Naive B cell (primary cell): ENCODE measurements at regions not wholly inside any gene's neighbourhood (a gene's known extent, or its start where the extent isn't known, plus 50 kb on each side); places are given as distances from the start of the nearest gene placed in this dataset.

Experiments used
- ATAC-seq, 2 donors: fragments of 150-1000 bp; cut with Tn5 transposase; 2 replicates each; pipeline ENCODE4 v1.10.0; 2021; ENCODE audit warnings: low read depth in 2 of 2, mild to moderate bottlenecking in 2 of 2, moderate library complexity in 2 of 2
- DNase-seq: peaks from one replicate; pipeline ENCODE4 v3.0.0; 2022
- H3K27ac Mint-ChIP-seq, 6 donors: one replicate each; pipeline ENCODE4 v1.8.0; 2020 to 2022; ENCODE audit warnings: mild to moderate bottlenecking in 6 of 6, mixed read lengths in 6 of 6, moderate library complexity in 5 of 6, inconsistent platforms in 2 of 6
- H3K27me3 Mint-ChIP-seq, 3 donors: one replicate each; pipeline ENCODE4 v1.8.0; 2021 to 2022; ENCODE audit warnings: mixed read lengths in 3 of 3, mild to moderate bottlenecking in 1 of 3
- H3K36me3 Mint-ChIP-seq, 2 donors: one replicate each; pipeline ENCODE4 v1.8.0; 2020 to 2022; ENCODE audit warnings: mixed read lengths in 2 of 2, inconsistent platforms in 1 of 2, mild to moderate bottlenecking in 1 of 2
- H3K4me1 Mint-ChIP-seq, 3 donors: one replicate each; pipeline ENCODE4 v1.8.0; 2020 to 2022; ENCODE audit warnings: mixed read lengths in 3 of 3, inconsistent platforms in 1 of 3, mild to moderate bottlenecking in 1 of 3, moderate library complexity in 1 of 3
- H3K4me3 Mint-ChIP-seq, 8 donors: one replicate each; pipeline ENCODE4 v1.8.0; 2020 to 2022; ENCODE audit warnings: mild to moderate bottlenecking in 8 of 8, mixed read lengths in 8 of 8, moderate library complexity in 8 of 8, inconsistent platforms in 2 of 8
- H3K9me3 Mint-ChIP-seq, 7 donors: one replicate each; pipeline ENCODE4 v1.8.0; 2020 to 2022; ENCODE audit warnings: mixed read lengths in 7 of 7, mild to moderate bottlenecking in 5 of 7, inconsistent platforms in 2 of 7, moderate library complexity in 1 of 7

GRCh38 chr22:19574247-19574646, 50.0 kb upstream of the CLDN5 start:
- H3K9me3 Mint-ChIP-seq = peaks cover 0 to 3% (median 0%) of the 10 kb centered on the region in 7 donors
- no peak for ATAC-seq
- no peaks in the 10 kb centered on the region for H3K36me3 Mint-ChIP-seq
- peaks cover 0 to 4% (median 0%) of the 10 kb centered on the region in 3 donors for H3K4me1 Mint-ChIP-seq
- no peak overlapping the region for H3K27ac Mint-ChIP-seq
- peaks cover 17 to 45% (median 30%) of the 10 kb centered on the region in 3 donors for H3K27me3 Mint-ChIP-seq
- H3K4me3 Mint-ChIP-seq = no peak overlapping the region
- DNase-seq = no peak

- Mint-ChIP-seq H3K4me3 (no peak overlapping the region), H3K4me1 (peaks cover 4 to 14% (median 7%) of the 10 kb centered on the region in 3 donors), H3K27ac (no peak overlapping the region), H3K9me3 (peaks cover 0 to 3% (median 0%) of the 10 kb centered on the region in 7 donors), H3K36me3 (no peaks in the 10 kb centered on the region), H3K27me3 (peaks cover 17 to 58% (median 37%) of the 10 kb centered on the region in 3 donors)
- ATAC-seq (no peak), DNase-seq (no peak)
Measured at GRCh38 chr22:19576460-19577421, 52.5 kb upstream of the CLDN5 start.

GRCh38 chr22:19577422-19577966, 53.3 kb upstream of the CLDN5 start:
- peaks cover 0 to 3% (median 0%) of the 10 kb centered on the region in 7 donors for H3K9me3 Mint-ChIP-seq
- no peak for ATAC-seq
- no peak overlapping the region for H3K4me3 Mint-ChIP-seq
- H3K27ac Mint-ChIP-seq = no peak overlapping the region
- DNase-seq = no peak
- H3K36me3 Mint-ChIP-seq = no peaks in the 10 kb centered on the region
- H3K4me1 Mint-ChIP-seq = peaks cover 4 to 14% (median 7%) of the 10 kb centered on the region in 3 donors
- peaks cover 17 to 59% (median 37%) of the 10 kb centered on the region in 3 donors for H3K27me3 Mint-ChIP-seq

- no peak for ATAC-seq
Measured at GRCh38 chr22:19578180-19579004, 54.2 kb upstream of the CLDN5 start.

DNA sequence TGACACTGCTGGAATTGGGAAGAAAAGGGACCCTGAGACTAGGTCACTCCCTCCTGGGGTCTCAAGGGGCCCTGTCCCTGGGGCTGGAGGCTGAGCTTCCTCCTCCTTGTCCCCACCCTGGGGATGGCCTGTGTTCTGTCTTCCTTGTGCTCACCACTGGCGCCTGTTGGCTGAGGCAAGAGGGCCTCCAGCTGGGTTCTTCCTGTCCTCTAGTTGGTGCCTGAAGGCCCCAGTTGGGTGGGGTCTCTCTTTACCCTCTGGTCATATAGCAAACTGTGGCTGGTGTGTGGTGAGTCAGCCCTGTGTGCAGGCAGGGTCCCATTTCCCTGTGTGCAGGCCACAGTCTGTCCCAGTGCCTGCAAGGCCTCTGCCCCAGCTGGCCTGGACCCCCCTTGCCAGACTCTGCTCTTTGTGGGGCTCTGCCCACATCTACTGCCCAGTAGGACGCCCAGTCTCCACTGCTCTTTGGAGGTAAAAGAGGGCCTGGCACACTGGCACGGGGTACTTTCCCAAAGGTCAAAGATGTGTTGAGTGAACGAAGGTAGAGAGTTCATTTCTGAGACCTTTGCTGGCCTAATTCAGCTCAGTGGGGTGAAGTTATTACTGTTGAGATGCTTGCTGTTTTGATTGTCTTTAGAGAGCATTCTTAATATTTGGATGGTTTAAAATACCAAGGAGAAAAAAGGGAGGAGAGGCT, 55.1 kb upstream of the CLDN5 start:
- H3K4me3 Mint-ChIP-seq = no peak overlapping the region
- DNase-seq (no peak), ATAC-seq (no peak)
- H3K4me1 Mint-ChIP-seq = peaks cover 4 to 14% (median 7%) of the 10 kb centered on the region in 3 donors
- H3K27ac Mint-ChIP-seq = no peak overlapping the region
- no peaks in the 10 kb centered on the region for H3K36me3 Mint-ChIP-seq
- H3K27me3 Mint-ChIP-seq = peaks cover 13 to 50% (median 28%) of the 10 kb centered on the region in 3 donors
- H3K9me3 Mint-ChIP-seq = no peaks in the 10 kb centered on the region

More at GRCh38 chr22:19578180-19579004, 54.2 kb upstream of the CLDN5 start:
- peaks cover 4 to 14% (median 7%) of the 10 kb centered on the region in 3 donors for H3K4me1 Mint-ChIP-seq
- H3K27ac Mint-ChIP-seq = no peak overlapping the region
- no peaks in the 10 kb centered on the region for H3K36me3 Mint-ChIP-seq
- H3K27me3 Mint-ChIP-seq = peaks cover 17 to 58% (median 36%) of the 10 kb centered on the region in 3 donors
- DNase-seq = no peak
- H3K4me3 Mint-ChIP-seq = no peak overlapping the region
- H3K9me3 Mint-ChIP-seq = peaks cover 0 to 3% (median 0%) of the 10 kb centered on the region in 7 donors

DNA sequence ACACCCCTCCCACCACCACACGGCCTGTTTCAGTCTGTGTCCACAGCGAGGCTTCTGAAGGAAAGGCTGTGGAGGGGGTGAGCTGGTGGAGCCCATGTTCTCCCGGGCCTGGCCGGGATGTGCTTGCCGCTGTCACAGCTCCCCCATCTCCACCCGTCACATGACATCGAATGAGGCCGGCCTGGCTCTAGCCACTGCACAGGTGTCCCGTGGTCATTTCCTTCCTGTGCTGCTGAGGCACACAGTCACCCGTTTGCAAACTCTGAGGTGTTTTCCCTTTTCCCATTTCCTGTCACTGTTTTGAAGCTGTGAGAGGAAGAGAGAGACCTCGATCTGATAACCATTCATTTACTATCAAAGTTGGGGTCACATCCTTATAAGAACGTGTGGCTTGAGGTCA, 55.7 kb upstream of the CLDN5 start:
- H3K36me3 Mint-ChIP-seq = no peaks in the 10 kb centered on the region
- no peaks in the 10 kb centered on the region for H3K9me3 Mint-ChIP-seq
- peaks cover 4 to 14% (median 7%) of the 10 kb centered on the region in 3 donors for H3K4me1 Mint-ChIP-seq
- DNase-seq = no peak
- no peak overlapping the region for H3K27ac Mint-ChIP-seq
- no peak for ATAC-seq
- H3K4me3 Mint-ChIP-seq = peak overlapping the region in 1 of 8 donors; percentile 37
- peaks cover 8 to 48% (median 25%) of the 10 kb centered on the region in 3 donors for H3K27me3 Mint-ChIP-seq

DNA sequence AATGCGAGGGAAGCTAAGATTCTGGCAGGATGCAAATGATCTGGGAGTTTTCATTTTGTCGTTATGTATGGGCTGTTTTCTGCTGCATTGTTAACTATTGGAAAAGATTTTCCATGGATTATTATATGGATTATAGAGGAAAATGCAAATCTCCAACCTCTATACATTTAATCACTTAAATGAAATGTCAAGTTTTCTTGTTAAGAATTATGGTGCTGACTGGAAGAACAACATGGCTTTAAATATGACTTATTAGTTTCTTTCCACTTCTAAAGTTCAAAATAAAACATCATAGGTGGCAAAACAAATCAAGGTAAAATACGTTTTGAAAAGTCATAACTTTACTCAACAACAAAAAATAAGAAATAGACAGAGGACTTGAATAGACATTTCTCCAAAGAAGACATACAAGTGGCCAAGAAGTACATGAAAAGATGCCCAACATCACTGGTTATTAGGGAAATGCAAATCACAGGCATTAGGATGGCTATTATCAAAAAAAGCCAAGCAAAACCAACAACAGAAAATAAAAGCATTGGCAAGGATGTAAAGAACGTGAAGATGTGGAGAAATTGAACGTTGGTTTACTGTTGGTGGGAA, 56.2 kb upstream of the CLDN5 start:
- no peak overlapping the region for H3K27ac Mint-ChIP-seq
- H3K9me3 Mint-ChIP-seq = no peaks in the 10 kb centered on the region
- no peak for DNase-seq
- peaks cover 4 to 14% (median 7%) of the 10 kb centered on the region in 3 donors for H3K4me1 Mint-ChIP-seq
- no peak for ATAC-seq
- H3K27me3 Mint-ChIP-seq = peaks cover 11 to 47% (median 25%) of the 10 kb centered on the region in 3 donors
- no peak overlapping the region for H3K4me3 Mint-ChIP-seq
- H3K36me3 Mint-ChIP-seq = no peaks in the 10 kb centered on the region

GRCh38 chr22:19582033-19582693, 58.0 kb upstream of the CLDN5 start:
- Mint-ChIP-seq H3K36me3 (no peaks in the 10 kb centered on the region), H3K27ac (no peak overlapping the region), H3K9me3 (no peaks in the 10 kb centered on the region), H3K4me3 (no peak overlapping the region), H3K27me3 (peaks cover 8 to 35% (median 20%) of the 10 kb centered on the region in 3 donors), H3K4me1 (peaks cover 4 to 14% (median 7%) of the 10 kb centered on the region in 3 donors)
- no peak for ATAC-seq
- no peak for DNase-seq

DNA sequence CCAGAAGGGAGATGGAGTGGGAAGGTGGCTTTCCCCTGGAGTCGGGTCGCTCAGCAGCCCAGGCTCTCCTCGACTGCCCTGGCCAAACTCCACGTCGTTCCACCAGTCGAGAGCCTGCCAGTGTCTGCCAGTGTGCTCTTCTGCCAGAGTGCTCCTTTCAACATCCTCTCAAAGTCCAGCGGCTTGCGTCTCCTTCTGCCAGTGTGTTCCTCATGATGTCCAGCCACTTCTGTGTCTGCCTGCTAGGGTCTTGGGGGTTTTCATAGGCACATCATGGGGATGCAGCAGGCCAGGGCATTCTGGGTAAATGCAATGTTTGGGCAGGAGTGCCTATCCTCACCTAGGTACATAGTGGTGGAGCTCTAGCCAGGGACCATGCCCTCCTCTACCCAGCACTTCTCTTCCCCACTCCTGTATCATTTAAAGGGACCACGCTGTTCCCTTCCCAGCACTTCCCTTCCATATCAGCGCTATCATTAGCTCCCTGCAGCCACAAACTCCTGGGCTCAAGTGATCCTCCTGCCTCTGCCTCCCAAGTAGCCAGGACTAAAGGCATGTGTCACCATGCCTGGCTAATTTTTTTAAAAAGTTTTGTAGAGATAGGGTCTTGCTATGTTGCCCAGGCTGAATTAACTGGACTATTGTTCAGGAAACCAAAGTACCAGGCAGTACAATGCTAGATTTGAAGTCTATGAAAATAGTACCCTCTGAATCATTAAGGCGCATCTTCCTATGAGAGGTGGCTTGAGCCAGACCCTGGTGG, 62.9 kb upstream of the CLDN5 start:
- no peaks in the 10 kb centered on the region for H3K36me3 Mint-ChIP-seq
- H3K4me3 Mint-ChIP-seq = no peak overlapping the region
- DNase-seq = no peak
- ATAC-seq = no peak
- no peaks in the 10 kb centered on the region for H3K9me3 Mint-ChIP-seq
- peaks cover 3 to 23% (median 17%) of the 10 kb centered on the region in 3 donors for H3K27me3 Mint-ChIP-seq
- no peaks in the 10 kb centered on the region for H3K4me1 Mint-ChIP-seq
- peak overlapping the region in 1 of 6 donors; percentile 8 for H3K27ac Mint-ChIP-seq

DNA sequence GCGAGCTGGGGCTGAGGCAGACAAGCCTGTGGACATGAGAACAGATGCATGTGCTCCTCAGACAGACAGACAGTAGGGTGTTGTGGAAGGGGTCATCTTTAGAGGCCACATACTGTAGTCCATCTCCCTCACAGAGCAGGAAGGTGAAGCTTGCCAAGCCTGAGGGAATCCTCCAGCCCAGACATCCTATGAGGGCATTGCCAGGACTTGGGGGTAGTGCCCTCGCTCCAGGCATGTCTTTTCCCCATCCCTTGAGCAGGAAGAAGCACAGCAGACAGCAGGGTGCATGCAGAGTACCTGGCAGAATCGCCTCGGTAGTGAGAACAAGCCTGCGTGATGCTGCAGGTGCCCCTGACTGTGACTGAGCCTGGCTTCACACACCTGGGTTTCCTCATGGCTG, 66.5 kb upstream of the CLDN5 start:
- peaks cover 0 to 5% (median 3%) of the 10 kb centered on the region in 3 donors for H3K4me1 Mint-ChIP-seq
- DNase-seq (no peak), ATAC-seq (no peak)
- no peaks in the 10 kb centered on the region for H3K36me3 Mint-ChIP-seq
- H3K4me3 Mint-ChIP-seq = no peak overlapping the region
- peaks cover 0 to 23% (median 17%) of the 10 kb centered on the region in 3 donors for H3K27me3 Mint-ChIP-seq
- no peak overlapping the region for H3K27ac Mint-ChIP-seq
- H3K9me3 Mint-ChIP-seq = no peaks in the 10 kb centered on the region

GRCh38 chr22:19591568-19591967, 67.4 kb upstream of the CLDN5 start:
- ATAC-seq (no peak), DNase-seq (no peak)
- Mint-ChIP-seq H3K27ac (no peak overlapping the region), H3K4me1 (peaks cover 3 to 6% (median 3%) of the 10 kb centered on the region in 3 donors), H3K4me3 (no peak overlapping the region), H3K27me3 (peaks cover 0 to 23% (median 17%) of the 10 kb centered on the region in 3 donors), H3K9me3 (no peaks in the 10 kb centered on the region), H3K36me3 (no peaks in the 10 kb centered on the region)
